ENCODE measurements at regions not wholly inside any gene's neighbourhood (a gene's known extent, or its start where the extent isn't known, plus 50 kb on each side); places are given as distances from the start of the nearest gene placed in this dataset.

GRCh38 chr22:48752451-48753380 is 1075.0 kb downstream of the BRD1 start:
- no peak for TF ChIP-seq CTCF (IDR thresholded peaks at IDR 0.05; ENCODE audit: insufficient read depth, low read depth, low read length, missing control alignments)
- H3K4me3 ChIP-seq (ENCODE audit: low read length): no peak overlapping the region
- no peak for DNase-seq (ENCODE audit: low read depth)

GRCh38 chr22:48751539-48752437 is 1075.9 kb downstream of the BRD1 start:
- no peak for DNase-seq (ENCODE audit: low read depth)
- no peak overlapping the region for H3K4me3 ChIP-seq (ENCODE audit: low read length)
- no peak for TF ChIP-seq CTCF (IDR thresholded peaks at IDR 0.05; ENCODE audit: insufficient read depth, low read depth, low read length, missing control alignments)

- no peak for TF ChIP-seq CTCF (IDR thresholded peaks at IDR 0.05; ENCODE audit: insufficient read depth, low read depth, low read length, missing control alignments)
- DNase-seq (ENCODE audit: low read depth): no peak
- no peak overlapping the region for H3K4me3 ChIP-seq (ENCODE audit: low read length)
These were observed 1076.7 kb downstream of the BRD1 start for GRCh38 chr22:48750826-48751440.

GRCh38 chr22:48750282-48750681 is 1077.4 kb downstream of the BRD1 start:
- no peak overlapping the region for H3K4me3 ChIP-seq (ENCODE audit: low read length)
- DNase-seq (ENCODE audit: low read depth): no peak
- TF ChIP-seq CTCF (IDR thresholded peaks at IDR 0.05; ENCODE audit: insufficient read depth, low read depth, low read length, missing control alignments): no peak

- no peak for TF ChIP-seq CTCF (IDR thresholded peaks at IDR 0.05; ENCODE audit: insufficient read depth, low read depth, low read length, missing control alignments)
- H3K4me3 ChIP-seq (ENCODE audit: low read length): no peak overlapping the region
- DNase-seq (ENCODE audit: low read depth): no peak
These were observed 1078.0 kb downstream of the BRD1 start for GRCh38 chr22:48749555-48750227.

GRCh38 chr22:48748860-48749554 is 1078.7 kb downstream of the BRD1 start:
- TF ChIP-seq CTCF (IDR thresholded peaks at IDR 0.05; ENCODE audit: insufficient read depth, low read depth, low read length, missing control alignments): no peak
- no peak for DNase-seq (ENCODE audit: low read depth)
- H3K4me3 ChIP-seq (ENCODE audit: low read length): no peak overlapping the region

Data from epithelial cell of esophagus (primary cell).